ENCODE measurements at regions not wholly inside any gene's neighbourhood (a gene's known extent, or its start where the extent isn't known, plus 50 kb on each side); places are given as distances from the start of the nearest gene placed in this dataset.

DNA sequence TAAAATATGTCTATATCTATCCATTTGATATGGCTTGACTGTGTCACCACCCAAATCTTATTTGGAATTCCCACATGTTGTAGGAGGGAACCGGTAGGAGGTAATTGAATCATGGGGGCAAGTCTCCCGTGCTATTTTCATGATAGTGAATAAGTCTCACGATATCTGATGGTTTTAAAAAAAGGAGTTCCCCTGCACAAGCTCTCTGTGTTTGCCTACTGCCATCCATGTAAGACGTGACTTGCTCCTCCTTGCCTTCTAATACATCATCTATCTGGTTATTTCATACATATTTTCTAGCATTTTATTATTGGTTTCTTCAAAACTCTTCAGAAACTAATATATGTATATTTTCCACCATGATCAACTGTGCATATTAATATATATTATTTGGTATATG is 57.3 kb upstream of the AMZ2 start:
- no peak overlapping the region for H3K4me3 ChIP-seq (ENCODE audit: low read depth, low read length)
- TF ChIP-seq, protein P1, sequence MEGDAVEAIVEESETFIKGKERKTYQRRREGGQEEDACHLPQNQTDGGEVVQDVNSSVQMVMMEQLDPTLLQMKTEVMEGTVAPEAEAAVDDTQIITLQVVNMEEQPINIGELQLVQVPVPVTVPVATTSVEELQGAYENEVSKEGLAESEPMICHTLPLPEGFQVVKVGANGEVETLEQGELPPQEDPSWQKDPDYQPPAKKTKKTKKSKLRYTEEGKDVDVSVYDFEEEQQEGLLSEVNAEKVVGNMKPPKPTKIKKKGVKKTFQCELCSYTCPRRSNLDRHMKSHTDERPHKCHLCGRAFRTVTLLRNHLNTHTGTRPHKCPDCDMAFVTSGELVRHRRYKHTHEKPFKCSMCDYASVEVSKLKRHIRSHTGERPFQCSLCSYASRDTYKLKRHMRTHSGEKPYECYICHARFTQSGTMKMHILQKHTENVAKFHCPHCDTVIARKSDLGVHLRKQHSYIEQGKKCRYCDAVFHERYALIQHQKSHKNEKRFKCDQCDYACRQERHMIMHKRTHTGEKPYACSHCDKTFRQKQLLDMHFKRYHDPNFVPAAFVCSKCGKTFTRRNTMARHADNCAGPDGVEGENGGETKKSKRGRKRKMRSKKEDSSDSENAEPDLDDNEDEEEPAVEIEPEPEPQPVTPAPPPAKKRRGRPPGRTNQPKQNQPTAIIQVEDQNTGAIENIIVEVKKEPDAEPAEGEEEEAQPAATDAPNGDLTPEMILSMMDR (conservative IDR thresholded peaks at IDR 0.05; ENCODE audit: low read depth, low read length) = no peak
- DNase-seq (ENCODE audit: low read depth) = no peak

DNA sequence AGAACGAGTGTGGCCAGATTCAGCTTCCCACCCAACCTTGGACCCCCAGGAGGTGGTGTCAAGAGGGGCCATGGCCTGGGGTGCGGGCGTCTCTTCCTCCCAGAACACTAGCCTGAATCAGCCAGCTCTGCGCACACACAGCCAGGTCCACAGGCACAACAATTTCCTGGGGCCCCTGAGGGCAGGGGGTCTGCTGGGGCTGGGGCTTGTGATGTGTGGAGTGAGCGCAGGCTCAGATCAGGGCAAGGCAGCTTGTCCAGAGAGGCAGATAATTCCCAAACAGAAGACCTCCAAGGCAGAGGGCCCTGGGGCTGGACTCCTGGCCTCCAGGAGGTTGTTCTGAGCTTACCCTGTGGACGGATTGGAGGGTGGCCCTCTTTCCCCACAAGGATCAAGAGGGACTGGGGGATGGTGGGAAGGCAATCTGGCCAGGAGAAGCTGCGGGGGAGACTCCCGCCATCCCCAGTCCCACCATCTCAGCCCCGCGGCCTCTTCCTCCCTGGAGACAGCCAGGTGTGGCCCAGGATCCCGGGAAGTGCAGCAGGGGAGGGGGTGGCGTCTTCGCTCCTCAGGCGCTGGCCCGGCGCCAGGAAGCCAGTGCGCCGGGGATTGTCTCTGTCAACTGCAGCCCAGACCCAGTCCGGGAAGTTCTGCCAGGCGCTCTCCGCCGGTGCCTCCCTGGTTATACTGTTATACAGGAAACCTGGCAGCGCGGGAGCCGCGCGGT is 52.0 kb upstream of the AMZ2 start:
- TF ChIP-seq, protein P1 (conservative IDR thresholded peaks at IDR 0.05; ENCODE audit: low read depth, low read length) = no peak
- no peak for DNase-seq (ENCODE audit: low read depth)
- no peak overlapping the region for H3K4me3 ChIP-seq (ENCODE audit: low read depth, low read length)

DNA sequence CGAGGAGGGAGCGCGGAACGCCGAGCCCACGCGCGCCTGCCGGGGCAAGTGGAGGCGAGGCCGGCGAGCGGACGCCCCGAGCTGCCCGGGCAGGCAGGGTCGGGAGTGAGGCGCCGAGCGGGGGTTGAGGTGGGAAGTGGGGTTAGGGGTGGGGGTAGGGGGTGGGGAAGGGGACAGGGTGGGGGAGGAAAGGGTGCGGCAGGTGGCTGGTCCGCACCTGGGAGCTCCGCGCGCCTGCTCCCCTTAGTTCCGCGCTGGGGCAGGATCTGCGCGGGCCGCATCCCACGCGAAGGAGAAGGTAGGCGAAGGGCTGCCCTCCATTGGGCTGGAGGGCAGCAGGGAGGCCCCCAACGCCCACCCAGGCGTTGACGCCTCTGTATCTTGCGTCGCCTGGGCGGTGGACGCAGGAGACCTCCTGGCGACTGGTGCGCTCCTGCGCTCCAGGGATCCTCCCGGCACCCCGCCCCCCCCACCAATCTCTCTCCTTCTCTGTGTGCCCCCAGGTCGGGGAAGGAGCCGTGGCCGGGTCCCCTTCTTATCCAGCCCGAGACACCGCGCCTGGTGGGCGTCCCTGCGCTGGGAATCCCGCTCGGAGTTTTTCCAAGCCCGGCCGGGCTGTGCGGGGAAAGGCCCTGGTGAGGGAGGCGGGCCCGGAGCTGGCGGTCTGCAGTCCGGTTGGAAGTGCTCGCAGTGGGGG is 51.3 kb upstream of the AMZ2 start:
- no peak for DNase-seq (ENCODE audit: low read depth)
- H3K4me3 ChIP-seq (ENCODE audit: low read depth, low read length) = no peak overlapping the region
- TF ChIP-seq, protein P1 (conservative IDR thresholded peaks at IDR 0.05; ENCODE audit: low read depth, low read length) = no peak

DNA sequence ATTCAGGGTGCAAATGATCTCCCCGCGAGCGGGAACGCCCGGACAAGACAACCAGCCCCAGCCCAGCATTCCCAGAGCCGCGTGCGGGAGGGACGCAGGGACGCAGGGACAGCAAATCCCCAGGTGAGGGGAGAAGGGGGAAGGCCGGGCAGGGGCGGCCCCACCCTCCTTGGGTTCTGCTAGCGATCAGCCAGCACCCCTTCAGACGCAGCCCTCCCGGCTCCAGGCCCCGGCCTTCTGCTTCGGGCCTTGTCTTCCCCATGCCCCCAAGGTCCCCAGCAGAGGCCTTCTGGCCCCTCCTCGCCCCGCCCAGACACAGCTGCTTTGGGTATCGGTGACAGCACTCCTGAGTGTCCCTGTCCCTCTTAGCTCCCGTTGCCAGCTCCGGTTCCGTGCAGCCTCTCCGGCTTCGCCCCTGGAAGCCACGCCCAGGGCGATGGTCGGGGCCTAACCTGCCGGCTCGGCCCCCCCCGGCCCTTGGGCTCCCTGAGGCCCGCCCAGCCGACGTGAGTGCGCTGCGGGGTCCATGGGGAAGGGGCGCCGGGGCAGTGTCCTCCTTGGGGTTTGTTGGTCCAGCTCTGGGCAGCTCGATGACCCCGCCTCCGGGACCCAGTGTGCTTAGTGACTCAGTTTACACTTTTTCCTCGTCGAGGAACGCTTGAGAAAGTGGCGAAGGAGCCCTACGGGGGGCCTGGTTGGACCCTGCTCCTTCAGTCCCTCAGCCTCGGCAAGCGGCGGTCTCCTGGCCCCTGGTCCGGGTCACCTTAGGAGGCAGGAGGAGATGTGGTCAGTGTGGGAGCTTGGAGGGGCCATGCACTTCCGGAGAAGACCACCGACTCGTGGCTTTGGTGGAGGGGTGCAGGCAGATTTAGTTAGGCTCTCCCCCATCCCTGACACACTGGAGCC is 50.5 kb upstream of the AMZ2 start:
- TF ChIP-seq, protein P1 (conservative IDR thresholded peaks at IDR 0.05; ENCODE audit: low read depth, low read length) = no peak
- no peak for DNase-seq (ENCODE audit: low read depth)
- H3K4me3 ChIP-seq (ENCODE audit: low read depth, low read length) = no peak overlapping the region

DNA sequence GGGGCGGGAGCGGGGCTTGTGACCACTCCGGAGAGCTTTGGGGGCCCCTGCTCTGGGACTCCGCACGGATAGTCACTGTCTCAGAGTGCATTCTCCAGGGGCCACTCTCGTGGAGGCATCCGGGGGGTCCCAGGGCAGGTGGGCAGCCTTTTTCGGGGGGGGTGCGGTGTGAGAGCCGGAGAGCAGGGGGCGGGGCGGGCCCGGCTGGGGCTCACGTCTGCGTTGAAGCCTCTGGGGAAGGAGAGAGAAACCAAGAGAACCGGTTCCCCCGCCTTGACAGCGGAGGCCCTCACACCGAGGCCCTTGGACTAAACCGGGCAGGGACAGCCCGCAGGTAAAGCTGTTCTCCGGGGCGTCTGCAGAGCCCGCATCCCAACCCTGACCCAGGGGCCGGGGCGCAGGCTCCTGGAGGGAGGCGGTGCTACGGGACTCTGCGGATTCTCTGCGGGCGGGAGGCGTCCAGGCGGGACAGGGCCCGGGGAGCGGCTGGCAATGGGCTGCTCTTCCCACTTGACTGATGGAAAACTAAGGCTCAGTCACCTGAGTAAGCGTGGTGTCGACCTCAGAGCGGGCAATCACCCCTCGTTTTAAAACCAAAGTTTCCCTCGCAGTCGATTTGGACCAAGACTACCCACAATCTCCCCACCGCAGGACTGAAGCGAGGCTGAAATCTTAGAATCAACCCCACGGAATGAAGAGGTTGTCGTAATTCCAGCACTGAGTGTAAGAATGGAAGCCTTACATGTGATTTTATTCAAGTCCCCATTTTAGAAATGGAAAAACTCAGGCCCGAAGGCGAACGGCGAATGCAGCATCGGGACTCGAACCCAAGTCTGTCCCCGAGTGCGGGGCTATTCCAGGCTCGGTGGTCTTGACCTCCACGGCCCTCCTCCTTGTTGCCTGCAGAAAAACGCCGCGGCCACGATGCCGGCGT is 49.6 kb upstream of the AMZ2 start:
- H3K4me3 ChIP-seq (ENCODE audit: low read depth, low read length) = no peak overlapping the region

More for the DNA sequence above, 49.6 kb upstream of the AMZ2 start:
- DNase-seq (ENCODE audit: low read depth) = no peak
- TF ChIP-seq, protein P1 (conservative IDR thresholded peaks at IDR 0.05; ENCODE audit: low read depth, low read length) = no peak

Measured in epithelial cell of proximal tubule (primary cell).